ENCODE measurements at regions not wholly inside any gene's neighbourhood (a gene's known extent, or its start where the extent isn't known, plus 50 kb on each side); places are given as distances from the start of the nearest gene placed in this dataset.
"Not testable (repeated sequence)": the region's sequence is repeated elsewhere in the genome, so short reads cannot be mapped to it uniquely, and the experiment has no call there.

DNA sequence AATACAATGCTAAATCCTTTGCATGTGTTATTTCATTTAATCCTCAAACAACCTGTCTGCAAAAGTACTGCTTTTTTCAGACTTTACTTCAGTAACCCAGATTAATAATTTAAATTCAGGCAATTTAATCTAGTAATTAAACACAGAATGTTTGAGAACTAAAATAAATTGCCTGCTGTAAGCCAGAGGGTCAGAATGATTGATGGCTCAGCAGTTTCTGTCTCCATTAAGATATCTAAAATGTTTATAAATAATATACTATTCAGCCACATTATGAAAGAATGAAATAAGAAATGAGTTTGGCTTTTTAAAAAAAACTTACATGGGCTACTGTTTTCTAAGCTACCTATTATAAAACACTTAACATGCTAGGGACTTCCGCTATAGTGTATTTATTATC, 846.0 kb downstream of the FAM181B start:
- DNase-seq (ENCODE audit: low read depth) = no peak

DNA sequence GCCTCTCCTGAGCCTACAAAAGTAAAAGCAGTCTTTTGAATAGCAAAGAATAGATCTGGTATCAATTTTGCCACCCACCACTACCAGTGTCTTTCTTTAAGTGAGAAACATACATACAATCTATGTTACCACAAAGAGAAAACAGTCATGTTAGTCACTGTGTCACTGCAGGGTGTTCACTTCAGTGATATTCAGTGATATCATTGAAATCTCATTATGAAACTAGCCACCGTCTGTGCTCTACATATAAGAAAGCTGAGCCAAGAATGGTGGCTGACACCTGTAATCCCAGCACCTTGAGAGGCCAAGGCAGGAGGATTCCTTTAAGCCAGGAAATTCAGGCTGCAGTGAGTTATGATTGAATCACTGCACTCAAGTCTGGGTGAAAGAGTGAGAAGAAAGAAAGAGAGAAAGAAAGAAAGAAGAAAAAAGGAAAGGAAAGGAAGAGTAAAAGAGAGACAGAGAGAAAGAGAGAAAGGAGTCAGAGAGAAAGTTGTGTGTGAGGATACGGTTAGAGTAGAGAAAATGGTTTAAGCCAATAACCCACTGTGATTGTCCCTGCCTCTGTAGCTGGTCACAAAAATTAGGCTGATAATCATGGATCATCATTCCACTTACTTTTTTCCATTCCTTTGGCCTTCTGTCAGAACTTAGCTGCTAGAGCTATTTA, 847.1 kb downstream of the FAM181B start:
- no peak for DNase-seq (ENCODE audit: low read depth)

DNA sequence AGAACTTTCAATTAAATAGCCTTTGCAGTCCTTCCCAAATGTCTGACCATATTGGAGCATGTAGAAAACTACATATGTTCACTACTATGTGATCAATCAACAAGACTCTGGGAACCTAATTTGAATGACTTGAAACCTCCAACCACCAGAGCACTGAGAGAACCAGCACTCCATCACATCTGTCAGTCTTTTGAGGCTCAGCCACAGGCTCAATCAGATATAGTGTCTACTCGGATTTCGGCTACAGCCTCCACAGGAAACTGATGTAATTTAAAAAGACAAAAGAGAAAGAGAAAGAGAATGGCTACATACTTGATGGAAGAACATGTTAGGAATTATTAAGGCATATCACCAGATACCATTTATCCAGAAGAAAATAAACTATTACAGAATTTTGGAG, 859.0 kb downstream of the FAM181B start:
- no peak for DNase-seq (ENCODE audit: low read depth)

DNA sequence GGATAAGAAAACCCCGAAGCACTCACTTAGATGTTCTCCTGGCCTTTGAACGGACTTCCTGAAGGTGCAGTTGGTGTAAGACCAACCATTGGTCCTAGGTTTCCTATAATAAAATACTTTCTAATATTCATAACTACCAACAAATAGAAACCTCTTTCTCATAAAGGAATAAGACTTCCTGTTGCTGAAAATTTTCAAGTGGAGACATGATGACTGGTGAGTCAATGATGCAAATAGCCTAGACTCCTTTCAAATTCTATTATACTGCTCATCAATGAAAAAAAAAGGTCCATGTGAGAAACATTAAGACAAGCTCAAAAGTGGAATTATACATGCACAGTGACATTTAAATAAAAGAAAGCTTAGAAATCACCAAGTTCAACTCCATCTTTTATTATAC, 862.8 kb downstream of the FAM181B start:
- no peak for DNase-seq (ENCODE audit: low read depth)

DNA sequence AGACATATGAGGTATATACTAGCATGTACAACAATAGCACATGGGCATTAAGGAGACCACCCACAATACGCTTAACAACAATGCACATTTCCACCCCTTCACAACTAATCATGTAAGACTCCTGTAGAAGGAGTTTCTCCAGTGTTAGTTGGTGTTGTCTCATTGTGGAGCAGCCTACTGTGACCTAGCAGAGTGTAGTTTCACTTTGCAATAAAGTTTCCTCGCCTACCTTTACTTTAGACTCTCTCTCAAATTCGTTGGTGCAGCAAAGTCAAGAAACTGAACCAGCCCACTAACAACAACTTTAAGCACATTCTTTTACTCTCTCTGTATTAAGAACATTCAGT, 863.6 kb downstream of the FAM181B start:
- peak; percentile 2 for DNase-seq (ENCODE audit: low read depth)

DNA sequence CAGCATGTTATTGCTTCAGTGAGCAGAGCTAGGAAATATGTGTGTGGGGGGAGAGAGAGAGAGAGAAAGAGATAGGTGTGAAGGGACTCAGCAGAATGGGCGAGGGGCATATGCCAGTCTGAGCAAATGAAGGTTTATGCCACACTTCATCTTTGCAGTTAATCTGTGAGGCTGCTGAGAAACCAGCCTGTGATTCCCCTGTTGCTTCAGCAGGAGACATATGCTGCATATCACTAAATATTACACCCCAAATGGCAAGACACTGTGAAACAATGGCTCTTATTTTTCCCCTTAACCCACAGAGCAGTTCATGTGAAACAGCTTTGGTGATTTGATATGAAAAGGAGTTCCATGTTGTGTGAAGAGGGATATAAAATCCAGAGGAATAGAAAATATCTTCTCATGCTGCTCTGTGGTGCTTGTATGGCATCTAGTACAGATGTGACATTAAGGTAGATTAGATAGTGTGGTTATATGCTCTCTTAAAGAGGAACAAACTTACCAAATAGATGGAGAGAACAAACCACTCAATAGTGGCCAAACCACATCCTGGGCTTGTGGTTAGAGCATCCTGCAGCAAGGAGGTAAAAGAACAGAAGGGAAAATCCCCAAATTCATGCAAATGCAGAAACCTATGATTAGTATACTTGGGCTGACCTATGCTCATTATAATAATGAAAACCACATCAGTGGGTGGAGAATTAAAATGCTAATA, 864.2 kb downstream of the FAM181B start:
- DNase-seq (ENCODE audit: low read depth) = peak; percentile 75

DNA sequence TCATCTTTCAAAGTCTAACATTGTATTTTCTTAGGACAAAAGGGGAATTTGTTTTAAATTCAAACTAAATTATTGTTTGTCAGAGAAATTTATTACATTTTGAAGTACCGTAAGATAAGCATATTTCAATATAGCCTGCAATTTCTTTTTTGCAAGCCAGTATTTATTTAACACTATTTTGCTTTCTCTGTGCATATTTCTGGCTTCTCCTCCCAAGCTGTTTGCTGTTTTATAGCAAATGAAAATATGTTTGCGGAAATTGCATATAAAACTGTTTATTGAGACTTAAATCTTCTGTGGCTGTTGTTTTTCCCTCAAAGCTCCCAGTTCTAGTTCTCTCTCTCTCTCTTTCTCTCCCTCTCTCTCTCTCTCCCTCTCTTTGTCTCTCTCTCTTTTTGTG, 866.8 kb downstream of the FAM181B start:
- DNase-seq (ENCODE audit: low read depth) = no peak

DNA sequence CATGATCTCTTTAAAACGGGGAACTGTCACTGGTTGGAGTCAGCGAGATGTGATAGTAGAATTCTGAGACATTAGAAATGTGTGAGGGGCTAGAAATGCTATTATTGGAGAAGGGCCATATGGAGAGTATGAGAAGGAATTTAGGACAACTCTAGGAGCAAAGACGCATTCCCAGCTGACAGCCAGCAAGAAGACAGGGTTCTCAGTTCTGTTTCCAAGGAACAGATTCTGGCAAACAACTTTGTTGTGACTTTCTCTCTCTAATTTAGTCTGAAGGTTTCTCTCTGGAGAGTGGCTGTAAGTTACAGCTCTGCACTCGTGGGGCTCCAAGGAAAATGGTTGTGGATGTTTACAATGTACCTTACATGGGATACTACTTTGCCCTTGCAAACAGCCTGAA, 876.3 kb downstream of the FAM181B start:
- DNase-seq (ENCODE audit: low read depth) = no peak

DNA sequence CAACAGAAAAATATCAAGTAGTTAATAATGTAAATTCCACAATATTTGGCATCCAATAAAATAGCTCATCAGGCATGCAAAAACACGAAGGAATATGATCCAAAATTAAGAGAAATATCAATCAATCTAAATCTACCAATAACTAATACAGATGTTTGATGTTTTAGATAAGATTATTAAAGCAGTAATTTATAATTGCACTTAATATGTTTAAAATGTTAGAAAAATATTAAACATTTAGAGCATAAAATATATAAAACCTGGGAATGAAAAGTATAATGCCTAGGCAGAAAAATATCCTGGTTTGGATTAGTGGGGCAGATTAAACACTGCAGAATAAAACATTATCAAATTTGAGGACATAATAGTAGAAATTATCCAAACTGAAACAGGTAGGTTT, 879.9 kb downstream of the FAM181B start:
- no peak for DNase-seq (ENCODE audit: low read depth)

DNA sequence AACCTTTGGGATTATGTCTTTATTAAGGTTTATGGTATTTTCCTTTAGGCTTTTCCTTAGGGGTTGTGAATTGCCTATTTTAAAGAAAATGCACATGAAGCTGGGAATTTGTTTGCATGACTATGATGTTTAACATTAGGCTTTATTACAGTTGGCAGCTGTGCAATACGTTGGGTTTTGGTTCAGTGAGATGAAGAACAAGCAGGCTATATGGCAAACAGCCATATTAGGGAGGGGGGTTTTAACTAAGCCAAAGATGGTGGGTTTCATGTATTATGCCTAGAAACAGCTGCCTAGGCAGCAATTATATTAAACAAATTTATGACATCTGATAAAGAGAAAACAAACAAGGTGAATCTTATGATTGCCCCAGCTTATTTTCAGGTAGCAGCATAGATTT, 880.8 kb downstream of the FAM181B start:
- DNase-seq (ENCODE audit: low read depth) = no peak

DNA sequence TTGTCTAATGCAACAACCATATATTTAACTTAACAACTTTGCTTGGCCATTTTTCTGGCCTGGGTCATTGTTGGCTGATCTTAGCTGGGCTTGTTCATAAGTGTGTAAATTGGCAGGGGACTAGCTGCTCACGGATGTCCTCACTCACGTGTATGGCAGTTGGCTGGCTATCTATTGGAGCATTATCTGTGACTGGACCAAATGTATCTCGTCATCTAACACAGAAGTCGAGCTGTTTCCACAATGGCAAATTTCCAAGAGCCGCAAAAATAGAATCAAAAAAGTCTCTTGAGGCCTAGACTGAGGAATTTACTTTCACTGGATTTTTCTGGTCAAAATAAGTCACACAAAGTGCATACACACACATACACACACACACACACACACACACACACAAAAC, 893.3 kb downstream of the FAM181B start:
- DNase-seq (ENCODE audit: low read depth) = no peak

DNA sequence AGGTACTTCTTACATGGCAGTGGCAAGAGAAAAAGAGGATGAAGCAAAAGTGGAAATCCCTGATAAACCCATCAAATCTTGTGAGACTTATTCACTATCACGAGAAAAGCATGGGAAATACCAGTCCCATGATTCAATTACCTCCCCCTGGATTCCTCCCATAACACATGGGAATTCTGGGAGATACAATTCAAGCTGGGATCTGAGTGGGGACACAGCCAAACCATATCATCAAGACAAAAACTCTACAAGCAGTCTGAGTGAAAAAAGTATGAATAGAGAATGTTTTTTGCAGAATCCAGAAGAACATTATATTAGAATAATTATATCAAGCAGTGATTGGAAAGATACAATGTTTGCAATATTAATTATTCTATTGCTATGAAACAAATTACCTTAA, 893.7 kb downstream of the FAM181B start:
- DNase-seq (ENCODE audit: low read depth) = no peak

DNA sequence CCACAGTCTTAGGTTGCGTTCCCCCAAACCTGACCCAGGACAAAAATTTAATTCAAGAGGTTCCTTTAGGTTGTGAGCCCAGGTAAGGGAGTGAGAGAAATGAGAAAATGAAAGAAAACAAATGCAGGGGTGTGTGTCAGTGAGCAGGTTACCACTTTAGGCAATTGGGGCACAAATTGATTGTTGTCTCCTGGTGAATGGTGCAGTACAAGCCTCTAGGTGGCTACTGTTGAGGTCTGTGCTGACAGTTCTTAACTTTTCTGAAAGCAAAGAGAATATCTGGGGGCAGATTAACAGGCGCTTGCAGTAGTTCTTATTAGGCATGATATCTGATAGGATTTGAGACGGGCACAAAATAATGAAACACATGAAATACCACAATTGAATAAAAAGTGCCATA, 894.6 kb downstream of the FAM181B start:
- no peak for DNase-seq (ENCODE audit: low read depth)

DNA sequence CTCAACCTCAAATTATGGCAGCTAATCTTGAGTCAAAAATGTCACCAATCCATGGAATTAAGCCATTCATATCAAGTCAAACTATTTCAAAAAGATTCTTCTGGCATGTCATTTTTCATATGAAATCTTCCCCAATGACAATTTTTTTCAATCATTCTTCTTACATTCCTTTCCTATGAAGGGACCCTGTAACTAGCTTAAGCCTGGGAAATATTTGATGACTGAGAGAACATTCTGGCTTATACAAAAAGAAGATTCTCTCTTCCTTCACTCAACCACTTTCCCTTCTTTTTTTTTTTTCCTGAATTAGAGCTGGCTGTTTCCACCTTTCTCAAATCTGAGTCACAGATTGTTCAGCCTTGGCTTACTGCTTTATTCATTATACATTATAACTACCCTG, 903.7 kb downstream of the FAM181B start:
- no peak for DNase-seq (ENCODE audit: low read depth)

DNA sequence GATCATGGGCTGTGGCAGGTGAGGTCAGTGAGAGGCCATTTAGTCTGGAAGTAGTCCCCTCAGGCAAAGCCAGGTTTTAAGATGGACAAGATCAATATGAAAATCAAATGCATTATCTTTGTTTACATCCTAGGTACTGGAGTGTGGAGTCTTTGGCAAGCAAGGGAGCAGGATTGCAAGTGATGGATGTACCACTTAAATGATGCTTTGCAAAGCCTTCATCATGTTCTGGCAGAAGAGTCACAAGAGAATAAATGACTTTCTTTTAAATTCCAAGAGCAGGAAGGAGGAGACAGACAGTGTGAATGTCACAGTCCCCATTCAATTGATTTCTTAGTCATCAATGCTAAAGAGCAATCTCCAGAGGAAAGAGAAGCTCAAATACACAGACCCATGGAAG, 908.3 kb downstream of the FAM181B start:
- DNase-seq (ENCODE audit: low read depth) = no peak

DNA sequence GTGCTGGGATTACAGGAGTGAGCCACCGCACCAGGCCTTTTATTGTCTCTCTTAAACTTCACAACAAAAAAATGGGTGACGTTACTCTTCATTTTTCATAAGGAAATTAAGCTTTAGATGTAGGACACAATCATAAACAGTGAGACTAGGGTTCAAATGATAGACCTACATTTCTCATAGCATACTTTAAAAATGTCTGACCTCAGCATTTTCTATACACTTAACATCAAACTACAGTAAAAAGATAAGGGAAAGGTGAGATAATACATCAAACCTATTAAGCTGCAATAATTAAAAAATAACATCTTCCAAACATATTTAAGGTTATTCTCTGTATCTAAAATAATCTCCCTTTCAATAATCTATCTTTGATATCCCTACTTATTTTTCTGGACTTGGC, 914.2 kb downstream of the FAM181B start:
- no peak for DNase-seq (ENCODE audit: low read depth)

DNA sequence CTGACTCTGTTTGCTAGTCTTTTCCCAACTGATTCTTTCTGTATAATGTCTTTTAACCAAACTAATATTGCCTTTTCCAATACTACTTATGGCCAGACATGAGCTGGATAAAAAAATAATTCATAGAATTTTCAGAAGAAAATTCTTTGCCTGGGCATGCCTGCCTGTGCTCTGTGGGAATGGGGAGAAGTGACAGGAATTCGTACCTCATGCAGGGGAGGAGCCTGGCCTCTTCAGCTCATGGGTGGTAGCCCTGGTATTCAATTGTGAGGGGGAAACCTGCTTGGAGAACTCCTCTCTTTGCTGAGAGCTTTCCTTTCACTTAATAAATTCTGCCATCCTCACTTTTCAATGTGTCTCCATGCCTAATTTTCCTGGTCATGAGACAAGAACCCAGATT, 928.8 kb downstream of the FAM181B start:
- no peak for DNase-seq (ENCODE audit: low read depth)

DNA sequence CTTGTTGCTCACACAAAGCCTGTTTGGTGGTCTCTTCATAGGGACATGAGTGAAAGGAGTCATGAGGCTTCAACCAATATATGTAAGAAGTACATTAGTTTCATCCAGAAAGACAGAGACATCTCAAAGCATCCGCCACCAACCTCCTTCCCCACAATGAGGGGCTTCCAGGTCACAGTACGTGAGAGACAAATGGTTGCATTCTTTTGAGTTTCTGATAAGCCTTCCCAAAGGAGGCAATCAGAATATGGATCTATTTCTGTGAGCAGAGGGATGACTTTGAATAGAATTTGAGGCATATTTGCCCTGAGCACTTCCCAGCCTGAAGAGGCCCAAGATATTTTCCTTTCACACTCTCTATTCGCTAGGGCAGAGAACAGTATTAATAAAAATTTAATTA, 931.1 kb downstream of the FAM181B start:
- DNase-seq (ENCODE audit: low read depth) = no peak

DNA sequence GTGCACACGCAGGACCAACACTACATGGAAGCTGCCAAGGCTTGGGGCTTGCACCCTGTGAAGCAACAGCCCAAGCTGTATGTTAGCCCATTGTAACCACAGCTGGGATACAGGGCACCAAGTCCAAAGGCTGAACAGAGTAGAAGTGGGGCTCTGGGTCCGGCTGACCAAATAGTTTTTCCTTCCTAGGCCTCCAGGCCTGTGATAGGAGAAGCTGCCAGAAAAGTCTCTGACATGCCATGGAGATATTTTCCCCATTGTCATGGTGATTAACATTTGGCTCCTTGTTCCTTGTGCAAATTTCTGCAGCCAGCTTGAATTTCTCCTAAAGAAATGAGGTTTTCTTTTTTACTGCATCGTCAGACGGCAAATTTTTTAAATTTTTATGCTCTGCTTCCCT, 941.2 kb downstream of the FAM181B start:
- DNase-seq (ENCODE audit: low read depth) = no peak

DNA sequence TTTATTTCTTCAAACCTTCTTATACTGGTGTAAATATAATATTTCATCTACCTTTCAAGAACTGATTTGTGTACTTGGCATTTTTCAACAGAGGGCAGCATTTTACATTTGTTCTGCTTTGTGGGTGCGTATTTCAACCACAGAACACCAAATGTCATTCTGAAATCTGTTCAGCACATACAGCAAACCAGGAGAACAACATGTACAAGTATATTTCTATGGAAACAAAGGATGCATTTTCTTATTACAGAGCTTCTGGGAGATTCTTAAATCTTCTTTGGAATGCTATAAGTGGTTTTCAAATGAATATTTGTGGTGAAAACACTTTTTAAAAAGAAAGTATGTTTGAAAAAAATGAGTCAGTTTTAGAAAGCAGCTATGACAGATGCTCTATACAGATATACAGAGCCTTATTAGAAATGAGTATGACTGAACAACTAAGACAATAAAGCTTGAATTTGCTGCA, 946.0 kb downstream of the FAM181B start:
- no peak for DNase-seq (ENCODE audit: low read depth)

DNA sequence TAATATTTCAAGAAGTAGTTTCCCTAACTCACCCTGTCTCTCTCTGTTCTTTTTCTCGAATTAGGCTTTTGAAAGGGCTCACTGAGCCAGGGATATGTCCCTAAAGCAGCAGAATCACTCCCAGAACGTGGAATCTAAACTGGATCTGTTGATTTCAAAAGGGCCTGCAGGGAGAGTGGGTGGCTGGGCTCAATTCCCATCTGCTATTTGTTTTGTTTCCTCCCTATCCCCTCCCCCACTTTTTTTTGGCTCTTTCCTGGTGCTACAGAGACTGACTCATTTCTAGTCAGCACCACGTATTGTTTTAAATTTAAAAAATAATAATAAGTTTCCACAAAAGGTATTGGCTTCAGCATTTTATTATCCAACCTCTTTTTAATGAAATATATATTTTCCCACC, 961.5 kb downstream of the FAM181B start:
- no peak for DNase-seq (ENCODE audit: low read depth)

DNA sequence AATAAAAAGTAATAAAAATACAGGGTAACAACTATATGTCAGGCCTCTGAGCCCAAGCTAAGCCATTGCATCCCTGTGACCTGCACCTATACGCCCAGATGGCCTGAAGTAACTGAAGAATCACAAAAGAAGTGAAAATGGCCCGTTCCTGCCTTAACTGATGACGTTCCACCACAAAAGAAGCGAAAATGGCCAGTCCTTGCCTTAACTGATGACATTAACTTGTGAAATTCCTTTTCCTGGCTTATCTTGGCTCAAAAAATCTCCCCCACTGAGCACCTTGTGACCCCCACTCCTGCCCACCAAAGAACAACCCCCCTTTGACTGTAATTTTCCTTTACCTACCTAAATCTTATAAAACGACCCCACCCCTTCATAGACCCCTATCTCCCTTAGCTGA, 963.8 kb downstream of the FAM181B start:
- DNase-seq (ENCODE audit: low read depth) = not testable (repeated sequence)

DNA sequence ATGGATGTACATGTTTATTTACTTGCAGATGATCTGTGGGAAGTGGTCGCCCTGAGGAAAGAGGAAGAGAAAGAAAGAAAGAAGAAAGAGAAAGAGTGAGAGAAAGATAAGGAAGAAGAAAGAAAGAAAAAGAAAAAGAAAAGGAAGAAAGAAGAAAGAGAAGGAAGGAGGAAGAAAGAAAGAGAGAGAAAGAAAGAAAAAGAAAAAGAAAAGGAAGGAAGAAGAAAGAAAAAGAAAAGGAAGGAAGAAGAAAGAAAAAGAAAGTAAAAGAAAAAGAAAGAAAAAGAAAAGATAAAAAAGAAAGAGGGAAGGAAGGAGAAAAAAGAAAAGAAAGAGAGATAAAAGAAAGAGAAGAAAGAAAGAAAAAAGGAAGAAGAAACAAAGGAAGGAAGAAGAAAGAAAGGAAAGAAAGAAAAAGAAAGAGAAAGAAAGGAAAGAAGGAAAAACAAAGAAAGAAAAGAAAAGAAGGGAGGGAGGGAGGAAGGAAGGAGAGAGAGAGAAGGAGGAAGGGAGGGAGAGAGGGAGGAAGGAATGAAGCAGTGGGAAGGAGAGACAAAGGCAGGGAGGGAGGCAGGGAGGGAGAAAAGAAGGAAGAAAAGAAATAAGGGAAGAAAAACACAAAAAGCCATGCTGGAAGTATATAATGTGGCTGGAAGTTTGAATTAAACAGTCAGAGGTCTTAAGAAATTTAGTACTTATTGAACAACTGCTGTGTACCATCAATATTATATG, 976.6 kb downstream of the FAM181B start:
- DNase-seq (ENCODE audit: low read depth) = no peak
